ENCODE measurements at regions not wholly inside any gene's neighbourhood (a gene's known extent, or its start where the extent isn't known, plus 50 kb on each side); places are given as distances from the start of the nearest gene placed in this dataset.
A peak's percentile ranks its signal among the peaks of the same experiment; 100 is the strongest.

DNA sequence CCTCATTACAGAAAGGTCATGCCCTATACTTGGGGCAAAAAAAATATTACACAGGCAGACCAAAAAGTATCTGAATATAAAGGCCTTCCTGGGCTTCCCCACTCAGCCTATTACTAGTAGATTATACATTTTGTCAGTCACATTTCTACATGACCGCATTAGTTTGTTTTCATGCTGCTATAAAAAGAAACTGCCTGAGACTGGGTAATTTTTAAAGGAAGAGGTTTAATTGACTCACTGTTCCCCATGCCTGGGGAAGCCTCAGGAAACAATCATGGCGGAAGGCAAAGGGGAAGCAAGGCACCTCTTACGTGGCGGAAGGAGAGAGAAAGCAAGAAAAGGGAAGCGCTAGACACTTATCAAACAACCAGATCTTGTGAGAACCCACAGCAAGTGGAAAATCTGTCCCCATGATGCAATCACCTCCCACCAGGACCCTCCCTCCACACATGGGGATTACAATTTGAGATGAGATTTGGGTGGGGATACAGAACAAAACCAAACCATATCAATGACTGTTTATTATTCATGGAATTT lies 1312.0 kb downstream of the PCDH7 start:
- DNase-seq (ENCODE audit: low spot score): no peak

DNA sequence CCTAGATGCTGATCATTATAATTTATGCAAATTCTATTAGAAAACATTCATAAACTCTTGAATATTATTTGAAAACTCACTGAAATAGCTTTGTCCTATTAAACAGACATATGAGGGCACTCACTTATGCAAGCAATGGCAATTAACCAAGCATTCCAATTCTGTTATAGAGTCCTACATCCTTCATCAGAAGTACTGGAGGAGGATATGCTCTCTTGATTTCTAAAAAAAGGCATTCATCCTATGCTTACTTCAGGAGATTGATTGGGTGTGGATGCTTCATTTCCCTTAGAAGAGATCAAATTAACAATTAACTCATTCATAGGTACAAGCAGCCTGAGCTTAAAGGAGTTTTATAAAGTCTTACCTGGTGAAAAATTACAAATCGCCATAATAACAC lies 1317.2 kb downstream of the PCDH7 start:
- DNase-seq (ENCODE audit: low spot score): no peak

DNA sequence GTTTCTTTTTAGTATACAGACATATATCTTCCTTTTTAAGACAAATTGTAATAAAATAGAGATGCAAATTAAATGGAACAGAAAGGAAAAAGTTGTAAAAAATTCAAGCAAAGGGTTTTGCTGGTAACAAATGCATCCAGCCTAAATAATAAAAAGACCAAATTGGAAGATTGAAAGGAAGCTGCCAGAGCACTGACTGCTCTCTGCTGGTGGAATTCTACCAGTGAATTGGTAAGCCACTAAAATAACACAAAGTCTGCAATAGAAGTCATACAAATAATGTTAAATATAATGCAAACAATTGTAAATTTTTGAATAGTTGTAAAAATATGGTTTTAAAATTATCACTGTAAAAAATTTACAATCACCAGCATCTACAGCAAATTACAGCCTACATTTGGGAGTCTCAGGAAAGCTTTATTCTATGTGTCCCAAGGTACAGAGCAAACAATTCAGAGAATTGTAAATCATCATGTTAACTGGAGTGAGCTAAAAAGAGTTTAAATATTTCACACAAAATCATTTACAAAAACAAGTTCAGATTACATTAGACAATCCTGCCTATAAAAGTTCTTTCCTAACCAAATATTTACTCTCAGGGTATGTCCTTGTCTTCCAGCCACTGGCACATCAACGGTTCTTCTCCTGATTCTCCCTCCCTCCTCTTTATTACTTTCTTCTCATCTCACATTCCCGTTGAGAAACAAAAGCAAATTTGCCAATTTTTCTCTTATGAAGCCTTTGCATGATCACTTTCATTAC lies 1322.5 kb downstream of the PCDH7 start:
- DNase-seq (ENCODE audit: low spot score): no peak

DNA sequence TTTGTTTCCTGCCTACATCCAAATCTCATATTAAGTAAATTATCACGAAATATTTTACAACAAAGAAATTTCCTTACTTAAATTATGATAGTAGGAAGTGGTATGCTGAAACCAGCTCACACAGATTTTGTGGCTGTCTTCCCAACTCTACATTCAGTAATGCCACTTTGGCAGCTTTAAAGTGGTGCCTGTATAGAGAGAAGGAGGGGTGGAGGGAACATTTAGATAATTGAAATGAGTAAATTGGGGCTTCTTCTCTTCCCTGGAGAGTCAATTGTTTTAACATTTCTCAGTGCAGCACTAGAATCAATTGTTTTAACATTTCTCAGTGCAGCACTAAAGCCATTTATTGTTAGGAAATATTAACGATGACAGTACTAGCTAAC lies 1323.1 kb downstream of the PCDH7 start:
- DNase-seq (ENCODE audit: low spot score): no peak

DNA sequence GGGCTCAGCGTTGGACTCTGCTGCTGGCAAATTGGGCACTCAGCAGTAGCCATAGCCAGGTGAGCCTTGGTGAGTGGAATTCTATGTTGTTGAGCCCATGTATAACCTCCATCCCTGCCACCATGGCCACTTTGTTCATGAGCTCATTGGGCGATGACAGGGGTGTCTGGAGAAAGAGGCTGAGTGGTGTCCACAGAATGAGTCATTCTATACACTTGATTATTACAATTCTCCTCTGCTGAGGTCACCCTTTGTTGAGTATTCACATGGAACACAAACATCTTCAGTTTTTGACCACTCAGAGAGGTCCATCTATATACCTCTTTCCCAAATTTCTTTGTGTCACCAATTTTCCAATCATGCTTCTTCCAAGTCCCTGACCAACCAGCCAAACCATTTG lies 1341.7 kb downstream of the PCDH7 start:
- no peak for DNase-seq (ENCODE audit: low spot score)

DNA sequence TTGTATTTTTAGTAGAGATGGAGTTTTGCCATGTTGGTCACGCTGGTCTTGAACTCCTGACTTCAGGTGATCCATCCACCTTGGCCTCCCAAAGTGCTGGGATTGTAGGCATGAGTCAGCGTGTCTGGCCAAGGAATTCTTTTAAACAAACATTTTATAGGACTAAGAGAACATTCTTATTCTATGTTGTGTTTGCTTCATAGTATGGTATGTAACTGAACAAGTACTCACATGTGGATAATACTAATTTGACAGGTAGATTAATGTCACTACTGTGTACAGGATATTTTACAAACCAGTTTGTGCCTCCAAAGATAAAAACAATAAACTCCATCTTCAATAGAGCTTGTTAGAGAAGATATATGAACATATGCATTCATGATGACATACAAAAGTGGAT lies 1353.4 kb downstream of the PCDH7 start:
- no peak for DNase-seq (ENCODE audit: low spot score)

DNA sequence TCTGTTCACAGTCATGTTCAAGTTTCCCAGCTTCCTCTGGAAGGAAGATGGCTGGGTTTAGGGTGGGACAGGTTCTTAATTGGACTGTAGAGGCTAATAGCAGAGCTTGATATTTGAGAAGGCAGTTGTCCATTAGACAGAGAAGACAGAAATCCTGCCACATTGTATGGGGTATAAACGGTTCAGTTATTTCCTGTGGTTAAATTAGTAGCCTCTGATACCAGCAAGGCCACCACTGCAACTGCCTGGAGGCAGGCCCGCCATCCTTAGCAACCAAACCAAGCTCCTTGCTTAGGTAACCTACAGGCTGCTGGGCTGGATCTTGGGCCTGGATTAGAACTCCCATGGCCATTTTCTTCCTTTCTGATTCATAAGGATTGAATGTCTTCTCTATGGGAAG lies 1367.0 kb downstream of the PCDH7 start:
- DNase-seq (ENCODE audit: low spot score): no peak

DNA sequence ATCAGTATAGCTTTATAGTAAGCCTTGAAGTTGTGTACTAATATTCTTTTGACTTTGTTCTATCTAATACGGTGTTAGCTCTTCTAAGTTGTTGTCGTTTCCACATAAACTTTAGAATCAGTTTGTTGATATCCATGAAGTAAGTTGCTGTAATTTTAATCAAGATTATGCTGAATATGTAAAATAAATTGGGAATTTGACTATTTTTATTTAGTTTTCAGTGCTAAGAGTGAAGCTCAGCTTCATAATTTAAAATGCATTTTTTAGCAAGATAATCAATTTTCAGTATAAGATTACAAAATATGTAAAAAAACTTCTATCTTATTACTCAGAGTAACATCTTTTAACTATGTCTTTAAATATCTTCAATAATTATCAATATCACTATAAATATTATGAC lies 1374.8 kb downstream of the PCDH7 start:
- DNase-seq (ENCODE audit: low spot score): no peak

DNA sequence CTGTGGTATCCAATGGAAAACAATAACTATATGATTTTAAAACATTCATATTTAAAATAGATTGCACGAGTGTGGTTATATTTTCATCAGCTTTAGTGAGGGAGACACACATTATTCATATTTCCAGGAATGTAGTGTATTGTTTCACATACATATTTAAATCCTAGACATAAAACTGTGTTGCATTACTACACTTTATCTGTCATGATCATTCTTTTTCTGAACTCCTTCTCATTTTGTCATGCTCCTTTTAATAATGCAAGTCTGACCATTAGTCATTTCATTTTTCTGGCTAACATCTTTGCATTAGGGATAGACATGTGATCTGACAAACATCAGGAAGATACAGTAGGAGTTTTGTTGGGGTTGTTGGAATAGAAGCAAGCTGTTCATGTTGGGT lies 1382.7 kb downstream of the PCDH7 start:
- no peak for DNase-seq (ENCODE audit: low spot score)

DNA sequence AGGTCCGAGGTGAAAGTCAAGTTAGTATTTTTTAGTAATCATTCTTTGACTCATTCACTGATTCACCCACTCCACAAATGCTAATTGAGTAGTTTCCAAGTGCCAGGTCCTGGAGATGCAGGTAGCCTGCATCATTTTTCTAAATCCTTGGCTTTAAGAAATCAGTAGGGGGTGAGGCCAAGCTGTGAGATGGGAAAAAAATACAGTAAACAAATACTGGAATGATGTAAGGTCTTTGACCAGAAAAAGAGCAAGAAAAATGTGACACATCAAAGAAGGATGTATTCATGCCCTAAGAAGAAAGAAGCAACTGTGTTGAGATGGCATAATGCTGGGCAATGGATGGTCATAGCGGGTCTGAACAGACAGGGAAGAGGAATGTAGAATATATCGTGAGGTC lies 1386.6 kb downstream of the PCDH7 start:
- peak; percentile 62 for DNase-seq (ENCODE audit: low spot score)

DNA sequence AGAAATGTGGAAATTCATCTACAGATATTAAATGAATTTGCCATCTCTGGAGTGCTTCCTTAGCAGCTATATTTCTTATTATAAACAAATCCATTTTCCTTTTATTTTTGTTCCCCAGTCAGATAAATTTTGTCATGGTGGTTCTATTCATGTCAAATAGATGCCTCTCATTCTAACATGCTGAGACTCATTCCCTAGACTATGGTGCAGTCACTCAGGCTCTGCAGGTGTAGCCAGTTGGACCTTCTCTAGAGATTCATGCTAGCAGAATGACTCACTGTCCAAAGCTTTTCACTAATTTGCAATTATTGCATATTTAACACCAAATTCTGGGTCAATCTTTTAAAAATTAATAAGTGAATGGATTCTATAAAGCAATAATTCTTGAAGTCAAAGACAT lies 1392.7 kb downstream of the PCDH7 start:
- no peak for DNase-seq (ENCODE audit: low spot score)

DNA sequence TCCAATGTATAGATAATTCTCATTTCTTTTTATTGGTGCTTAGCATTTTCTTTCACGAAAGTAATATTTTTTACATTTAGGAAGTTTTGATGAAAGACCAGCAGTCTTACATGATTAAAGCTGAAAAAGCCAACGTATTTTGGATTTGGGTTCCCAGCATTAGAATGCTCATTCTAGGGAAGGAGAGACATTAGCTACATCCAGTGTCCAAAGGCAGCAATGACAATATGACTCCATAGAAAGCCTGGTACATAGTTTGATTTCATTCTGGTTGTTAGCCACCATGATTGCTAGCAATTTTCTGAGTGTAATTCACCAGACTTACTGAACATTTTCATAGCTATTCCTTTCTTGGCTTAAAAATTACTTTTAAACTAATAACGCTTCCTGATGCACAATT lies 1397.5 kb downstream of the PCDH7 start:
- DNase-seq (ENCODE audit: low spot score): no peak

DNA sequence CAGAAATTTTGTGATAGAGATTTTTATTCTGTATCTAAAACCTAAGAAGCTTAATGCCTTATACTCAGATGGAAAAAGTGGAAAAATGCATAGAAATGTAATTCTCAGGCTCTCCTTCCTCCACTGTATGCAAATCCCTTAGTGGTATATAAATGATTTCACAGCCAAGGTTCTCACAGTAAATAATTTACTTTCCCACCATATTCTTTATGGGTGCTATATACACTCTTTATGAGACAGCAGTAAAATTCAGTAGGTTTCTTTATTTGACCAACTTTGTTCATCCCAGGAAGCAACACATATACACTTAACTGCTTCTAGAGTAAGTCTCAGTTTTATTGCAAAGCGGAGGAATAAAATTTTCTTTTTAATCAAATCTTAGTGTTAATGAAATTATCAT lies 1399.7 kb downstream of the PCDH7 start:
- DNase-seq (ENCODE audit: low spot score): no peak

DNA sequence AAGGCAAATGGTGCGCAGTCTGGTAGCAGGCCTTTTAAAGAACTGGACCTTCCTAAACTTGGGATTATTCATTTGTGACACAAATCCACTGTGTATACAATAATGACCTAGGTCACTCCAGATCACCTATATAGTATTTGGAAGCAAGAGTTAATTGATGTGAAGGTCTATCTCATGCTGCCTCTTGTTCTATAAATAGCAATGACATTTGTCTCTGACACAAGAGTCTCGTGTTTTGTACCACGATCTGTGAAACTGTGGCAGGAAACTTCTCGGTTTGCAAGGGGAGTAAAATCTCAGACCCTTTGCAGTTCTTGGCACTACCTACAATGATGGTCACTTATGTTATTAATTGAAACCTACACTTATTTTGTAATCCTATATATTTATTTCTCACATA lies 1408.4 kb downstream of the PCDH7 start:
- DNase-seq (ENCODE audit: low spot score): no peak

DNA sequence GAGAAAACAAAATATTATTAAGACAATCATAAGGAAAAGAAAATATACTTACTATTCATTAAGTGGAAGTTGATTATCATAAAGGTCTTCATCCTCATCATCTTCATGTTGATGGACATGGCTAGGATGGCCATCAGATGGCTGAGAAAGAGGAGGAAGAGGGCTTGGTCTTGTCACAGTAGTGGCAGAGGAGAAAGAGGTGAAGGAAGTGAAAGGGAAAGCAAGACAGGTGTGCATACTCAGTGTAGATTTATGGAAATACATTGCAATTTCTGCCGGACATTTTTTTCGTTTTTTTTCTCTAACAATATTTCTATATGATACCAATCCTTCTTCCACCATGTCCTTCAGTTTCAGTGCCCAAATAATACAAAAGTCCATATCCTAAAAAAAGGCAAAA lies 1409.8 kb downstream of the PCDH7 start:
- no peak for DNase-seq (ENCODE audit: low spot score)

DNA sequence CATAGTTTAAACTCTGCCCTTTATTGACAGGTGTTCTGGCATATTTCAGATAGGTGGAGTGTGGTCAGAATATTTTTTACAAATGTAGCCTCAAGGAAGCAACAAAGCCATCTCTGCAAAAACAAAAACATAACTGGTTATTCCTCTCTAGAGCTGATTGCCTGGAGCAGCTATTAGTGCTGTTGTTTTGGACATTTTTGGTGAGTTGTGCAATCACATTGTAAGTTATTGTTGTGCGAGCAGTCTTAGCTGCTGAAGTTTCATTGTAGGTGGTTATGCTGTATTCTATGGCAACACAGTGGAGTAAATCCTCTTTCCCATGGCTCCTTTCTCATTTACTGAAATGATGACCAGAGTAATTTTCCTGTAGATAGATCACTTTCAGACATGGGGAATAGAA lies 1413.0 kb downstream of the PCDH7 start:
- no peak for DNase-seq (ENCODE audit: low spot score)

DNA sequence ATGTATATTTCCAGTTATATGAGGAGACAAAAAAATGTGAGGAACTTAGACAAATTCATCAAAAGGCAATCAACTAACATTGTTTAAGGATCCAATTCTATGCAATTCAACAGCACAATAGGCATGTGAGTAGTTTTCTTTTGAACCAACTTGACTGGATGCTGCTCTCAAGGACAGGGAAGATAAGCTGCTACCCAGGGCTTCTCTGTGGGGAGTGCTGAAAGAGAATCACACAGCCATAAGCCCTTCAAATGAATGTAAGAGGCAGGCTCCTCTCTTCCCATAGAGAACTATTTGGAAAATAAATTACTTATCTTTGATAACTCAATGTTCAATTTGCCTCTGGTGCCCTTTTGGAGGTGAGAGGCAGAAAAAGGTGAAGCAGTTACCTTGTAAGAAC lies 1413.6 kb downstream of the PCDH7 start:
- DNase-seq (ENCODE audit: low spot score): no peak

DNA sequence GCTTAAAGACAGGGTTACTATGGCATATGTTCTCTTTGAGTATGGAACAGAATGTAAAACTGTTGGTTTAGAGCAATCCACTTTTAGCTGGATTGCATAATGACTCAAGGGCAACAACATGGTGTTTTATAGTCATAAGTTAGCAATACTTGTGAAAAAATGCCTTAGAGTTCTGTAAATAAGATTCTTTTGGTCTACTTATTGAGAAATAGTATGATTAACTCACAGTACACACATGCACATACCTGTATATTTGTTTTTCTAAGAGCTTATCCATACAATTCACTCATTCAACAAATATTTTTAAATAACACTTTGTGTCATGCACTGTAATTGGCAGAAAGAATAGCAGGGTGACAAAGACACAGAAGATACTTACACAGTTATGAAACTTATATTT lies 1415.5 kb downstream of the PCDH7 start:
- no peak for DNase-seq (ENCODE audit: low spot score)

DNA sequence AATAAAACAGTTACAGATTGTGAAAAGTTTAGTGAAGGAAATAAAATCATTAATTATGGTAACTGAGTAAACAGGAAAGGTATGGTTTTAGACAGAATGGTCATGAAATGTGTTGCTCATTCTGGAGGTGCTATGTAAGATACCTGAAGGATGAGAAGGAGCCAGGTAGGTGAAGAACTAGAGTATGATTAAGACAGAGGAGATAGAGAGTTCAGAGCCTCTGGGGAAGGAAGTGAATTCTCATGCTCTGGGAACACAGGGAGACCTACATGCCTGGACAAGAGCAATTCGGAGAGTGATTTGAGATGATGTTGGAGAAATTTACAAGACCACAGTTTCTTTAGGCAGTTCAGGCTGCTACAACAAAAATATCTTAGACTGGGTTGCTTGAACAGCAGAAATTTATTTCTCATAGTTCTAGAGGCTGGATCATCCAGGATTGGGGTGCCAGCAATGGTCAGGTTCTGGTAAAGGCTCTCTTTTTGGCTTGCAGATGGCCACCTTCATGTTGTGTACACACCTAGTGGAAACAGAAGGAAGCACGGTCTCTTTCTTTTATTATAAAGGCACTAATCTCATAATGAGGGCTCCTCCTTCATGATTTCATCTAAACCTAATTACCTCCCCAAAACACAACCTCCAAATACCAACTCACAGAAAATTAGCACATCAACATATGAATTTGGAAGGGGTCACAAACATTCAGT lies 1416.1 kb downstream of the PCDH7 start:
- no peak for DNase-seq (ENCODE audit: low spot score)

DNA sequence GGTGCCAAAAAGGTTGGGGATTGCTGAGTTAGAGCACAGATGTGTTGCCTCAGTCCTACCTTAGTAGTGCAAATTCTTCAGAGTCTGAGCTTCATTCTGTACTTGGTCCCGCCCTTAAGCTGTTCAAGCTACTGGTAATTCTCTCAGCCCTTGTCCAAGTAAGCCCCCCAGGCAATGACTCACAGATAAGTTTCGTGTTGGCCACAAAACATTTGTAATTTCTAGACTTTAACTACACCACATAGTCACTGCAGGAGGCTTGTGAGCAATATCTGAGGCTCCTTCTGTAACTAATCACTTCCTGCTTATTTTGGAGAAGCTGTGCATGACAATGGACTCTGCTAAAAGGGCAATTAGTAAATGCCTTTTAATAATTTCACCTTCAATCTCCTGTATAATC lies 1420.5 kb downstream of the PCDH7 start:
- peak; percentile 22 for DNase-seq (ENCODE audit: low spot score)

DNA sequence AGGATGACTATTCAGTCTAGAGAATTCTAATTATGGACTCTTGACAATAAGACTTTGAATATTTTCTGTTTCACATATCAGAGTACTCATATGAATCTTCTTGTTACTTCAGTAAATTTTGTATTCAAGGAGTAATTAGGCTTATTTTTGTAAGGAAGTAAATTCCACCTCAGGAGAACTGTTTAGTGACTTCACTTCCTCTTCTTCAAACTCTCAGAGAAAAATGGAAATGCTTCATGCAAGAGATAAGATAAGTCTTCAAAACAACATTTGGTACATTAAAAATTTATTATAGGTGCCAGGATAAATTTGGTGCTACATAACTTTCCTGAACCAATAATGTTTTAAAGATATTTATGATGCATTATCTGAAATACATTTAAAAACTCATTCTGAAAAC lies 1421.9 kb downstream of the PCDH7 start:
- no peak for DNase-seq (ENCODE audit: low spot score)

DNA sequence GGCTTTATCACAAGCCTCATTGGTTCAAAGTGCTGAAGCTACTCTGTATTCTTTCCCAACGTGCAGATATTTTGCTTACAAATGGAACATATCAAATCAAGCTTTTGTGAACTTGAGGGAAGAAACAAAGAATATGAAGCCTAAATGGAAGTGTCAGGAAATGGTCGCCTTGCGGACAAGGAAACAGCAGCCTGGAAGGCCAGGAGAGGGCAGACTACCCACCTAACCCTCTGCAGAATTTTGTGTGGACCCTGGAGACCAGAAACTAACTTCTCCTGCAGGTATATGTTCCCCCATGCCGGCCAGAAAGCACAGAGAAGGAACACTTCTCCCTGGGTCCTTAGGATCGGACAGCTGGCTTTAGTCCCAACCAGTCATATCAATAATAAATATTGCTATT lies 1425.8 kb downstream of the PCDH7 start:
- no peak for DNase-seq (ENCODE audit: low spot score)

DNA sequence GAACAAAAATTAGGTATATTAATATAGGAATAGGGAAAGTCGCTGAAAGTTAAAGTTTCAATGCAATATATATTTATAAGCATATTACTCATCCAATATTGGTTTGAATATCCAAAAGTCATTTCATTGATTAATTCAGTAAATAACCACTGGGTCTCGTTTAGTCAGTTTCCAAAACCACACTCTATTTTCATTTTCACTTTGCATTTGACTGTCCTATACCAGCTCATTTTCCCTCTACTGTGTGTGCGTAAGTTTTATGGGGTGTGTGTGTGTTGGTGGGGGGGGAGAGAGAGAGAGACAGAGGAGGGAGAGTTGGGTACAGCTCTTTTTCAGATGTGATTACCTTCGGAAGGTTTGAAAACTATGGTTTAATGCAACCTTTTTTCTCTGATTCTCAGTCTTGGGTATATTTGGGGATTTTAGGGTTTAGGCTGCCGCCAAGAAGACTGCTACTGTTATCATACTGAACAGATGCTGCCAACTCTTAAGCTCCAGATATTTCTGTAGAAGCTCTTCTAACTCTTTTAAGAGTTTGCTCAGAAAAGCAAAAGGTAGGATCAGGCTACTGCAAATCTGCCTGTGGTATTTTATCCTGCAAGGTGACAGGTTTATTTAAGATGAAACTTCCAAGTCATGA lies 1427.4 kb downstream of the PCDH7 start:
- DNase-seq (ENCODE audit: low spot score): no peak

Measured in COLO829 (cell line).